IMR-90 (cell line): ENCODE measurements at regions not wholly inside any gene's neighbourhood (a gene's known extent, or its start where the extent isn't known, plus 50 kb on each side); places are given as distances from the start of the nearest gene placed in this dataset.

Source experiments
- ATAC-seq: fragments of 200-7000 bp; cut with Tn5 transposase; 2 replicates; pipeline ENCODE4 v1.9.1; 2020; ENCODE audit warnings: low read depth, mild to moderate bottlenecking, moderate library complexity
- BruUV-seq: library from RNA; stranded (reverse); fragments of 400-500 nt; replicated peaks from 2 replicates; lab custom pipeline; 2021; lab: Mats Ljungman, UMichigan
- CTCF ChIA-PET: fragments of 300-600 bp; formaldehyde crosslinking; extraction: SDS; loops from one replicate; lab custom pipeline; 2021; ENCODE audit warnings: antibody characterized with exemption; lab: Yijun Ruan, JAX
- POLR2A ChIA-PET: fragments of 300-600 bp; sonication (Branson Sonifier 250); formaldehyde crosslinking; loops from one replicate; lab custom pipeline; 2022; ENCODE audit warnings: antibody characterized with exemption; ENCODE audit not compliant: unreplicated experiment; lab: Charles Lee
- DNase-seq: peaks from one replicate; pipeline ENCODE4 v3.0.0; 2013
- H2AFZ ChIP-seq: replicated peaks from 2 replicates; pipeline ENCODE3; 2013; ENCODE audit warnings: low read length, mild to moderate bottlenecking; ENCODE audit not compliant: poor library complexity
- H2AK5ac ChIP-seq: 2 replicates; pipeline ENCODE4 v1.6.1; 2013; ENCODE audit warnings: low read depth, low read length, inconsistent platforms
- H2AK9ac ChIP-seq: replicated peaks from 2 replicates; pipeline ENCODE3; 2013; ENCODE audit warnings: mild to moderate bottlenecking, low read depth, low read length, moderate library complexity; ENCODE audit not compliant: poor library complexity
- H2BK120ac ChIP-seq: 2 replicates; pipeline ENCODE4 v1.6.1; 2013; ENCODE audit warnings: low read depth, low read length, inconsistent platforms
- H2BK15ac ChIP-seq: 3 replicates; pipeline ENCODE4 v1.6.1; 2013; ENCODE audit warnings: low read depth, low read length, inconsistent platforms
- H2BK20ac ChIP-seq: 2 replicates; pipeline ENCODE4 v1.6.1; 2013; ENCODE audit warnings: low read depth, mild to moderate bottlenecking, inconsistent platforms, low read length, moderate library complexity
- H2BK5ac ChIP-seq: 2 replicates; pipeline ENCODE4 v1.6.1; 2013; ENCODE audit warnings: mild to moderate bottlenecking, low read depth, low read length, inconsistent platforms; ENCODE audit not compliant: poor library complexity, severe bottlenecking
- H3K14ac ChIP-seq: replicated peaks from 2 replicates; pipeline ENCODE4 v1.6.1; 2013; ENCODE audit warnings: low read depth, low read length, inconsistent platforms
- H3K18ac ChIP-seq: 2 replicates; pipeline ENCODE4 v1.6.1; 2013; ENCODE audit warnings: low read depth, low read length, control low read depth
- H3K23ac ChIP-seq: 2 replicates; pipeline ENCODE4 v1.6.1; 2013; ENCODE audit warnings: low read depth, low read length, inconsistent platforms
- H3K27ac ChIP-seq: 2 replicates; pipeline ENCODE4 v1.5.1; 2013; ENCODE audit warnings: mild to moderate bottlenecking, control low read depth, low read length; ENCODE audit not compliant: insufficient read depth
- H3K27me3 ChIP-seq: 2 replicates; pipeline ENCODE4 v1.6.1; 2013; ENCODE audit warnings: low read length; ENCODE audit not compliant: control insufficient read depth, insufficient read depth
- H3K36me3 ChIP-seq: 2 replicates; pipeline ENCODE4 v1.6.1; 2013; ENCODE audit warnings: low read length, mixed read lengths; ENCODE audit not compliant: control insufficient read depth, insufficient read depth
- H3K4ac ChIP-seq: 2 replicates; pipeline ENCODE4 v1.6.1; 2013; ENCODE audit warnings: low read depth, low read length, inconsistent platforms
- H3K4me1 ChIP-seq: 2 replicates; pipeline ENCODE4 v1.6.1; 2013; ENCODE audit warnings: low read length, mixed read lengths; ENCODE audit not compliant: control insufficient read depth, insufficient read depth
- H3K4me2 ChIP-seq: 2 replicates; pipeline ENCODE4 v1.6.1; 2013; ENCODE audit warnings: low read depth, mild to moderate bottlenecking, control low read depth, low read length, moderate library complexity
- H3K4me3 ChIP-seq: 2 replicates; pipeline ENCODE4 v1.5.1; 2013; ENCODE audit warnings: low read depth, mild to moderate bottlenecking, control low read depth, low read length, moderate library complexity; ENCODE audit not compliant: insufficient read depth
- H3K56ac ChIP-seq: 2 replicates; pipeline ENCODE4 v1.6.1; 2013; ENCODE audit warnings: low read length, inconsistent platforms; ENCODE audit not compliant: insufficient read depth; ENCODE audit errors: extremely low read depth
- H3K79me1 ChIP-seq, 2 experiments: 2 replicates each; pipeline ENCODE4 v1.6.1; 2013; ENCODE audit warnings: low read length in 2 of 2, inconsistent platforms in 1 of 2, low read depth in 1 of 2
- H3K9ac ChIP-seq: 2 replicates; pipeline ENCODE4 v1.6.1; 2013; ENCODE audit warnings: low read depth, low read length, control low read depth
- H3K9me1 ChIP-seq: 2 replicates; pipeline ENCODE4 v1.6.1; 2013; ENCODE audit warnings: low read length, inconsistent platforms; ENCODE audit not compliant: insufficient read depth
- H3K9me3 ChIP-seq: 2 replicates; pipeline ENCODE4 v1.6.1; 2013; ENCODE audit warnings: low read length; ENCODE audit not compliant: control insufficient read depth, insufficient read depth
- H4K20me1 ChIP-seq: 2 replicates; pipeline ENCODE4 v1.6.1; 2013; ENCODE audit warnings: low read length, inconsistent platforms; ENCODE audit not compliant: insufficient read depth
- H4K5ac ChIP-seq: 2 replicates; pipeline ENCODE4 v1.6.1; 2013; ENCODE audit warnings: mild to moderate bottlenecking, low read depth, low read length, control low read depth
- H4K8ac ChIP-seq, 2 experiments: 2 replicates each; pipeline ENCODE4 v1.6.1; 2013; ENCODE audit warnings: low read depth in 2 of 2, low read length in 2 of 2, control low read depth in 1 of 2, inconsistent platforms in 1 of 2
- H4K91ac ChIP-seq: 2 replicates; pipeline ENCODE4 v1.6.1; 2013; ENCODE audit warnings: low read depth, low read length, inconsistent platforms; ENCODE audit not compliant: insufficient read depth
- FOS ChIP-seq: fragments of 150-350 bp; IDR thresholded peaks from 2 replicates; pipeline ENCODE4 v1.6.1; 2016; ENCODE audit warnings: low read depth, low read length
- MAZ ChIP-seq: IDR thresholded peaks from 2 replicates; pipeline ENCODE4 v1.6.1; 2012; ENCODE audit warnings: low read depth, mild to moderate bottlenecking, low read length, improper control_type of control experiment, moderate library complexity, borderline replicate concordance
- WGBS, 2 experiments: methylation state at CpG; one replicate each; pipeline versions ENCODE4 v1.1.5 to v1.1.7; 2013; ENCODE audit warnings: missing lambda C conversion rate in 2 of 2; ENCODE audit not compliant: insufficient read length in 1 of 2; ENCODE audit errors: extremely low coverage in 2 of 2; 5-methylcytosine and 5-hydroxymethylcytosine counted together
- dilution Hi-C: fragments of 300-500 bp; cut with HindIII; formaldehyde crosslinking; loops from one replicate; pipeline ENCODE4 v1.14.3; 2018; ENCODE audit warnings: low sequenced_read_pairs; ENCODE audit not compliant: unreplicated experiment
- in situ Hi-C: fragments of 300-500 bp; cut with MboI; formaldehyde crosslinking; loops from 3 replicates; pipeline ENCODE4 v1.14.3; 2019; ENCODE audit warnings: low sequenced_read_pairs, inconsistent platforms, mixed read lengths
- intact Hi-C: fragments of 100-400 bp; cut with micrococcal nuclease; formaldehyde crosslinking; loops from 2 replicates; pipeline ENCODE4 v1.10.0; 2022

GRCh38 chr12:34291001-34291400 is 268.7 kb downstream of the ALG10 start:
- no peak overlapping the region for H2BK120ac ChIP-seq
- ATAC-seq (no peak), DNase-seq (no peak)
- no peak overlapping the region for H3K14ac ChIP-seq
- H4K20me1 ChIP-seq: no peaks in the 10 kb centered on the region
- intact Hi-C loops (no loop called here), in situ Hi-C loops (no loop called here), dilution Hi-C loops (no loop called here)
- H4K8ac ChIP-seq: no peak overlapping the region
- H2BK20ac ChIP-seq: no peak overlapping the region
- H3K56ac ChIP-seq: no peak overlapping the region
- H3K4ac ChIP-seq: no peak overlapping the region
- H2BK15ac ChIP-seq: no peak overlapping the region
- ChIA-PET POLR2A (no interaction called here), CTCF (no interaction called here)
- H3K4me2 ChIP-seq: no peak overlapping the region
- no peak overlapping the region for H2AFZ ChIP-seq
- no peak overlapping the region for H3K9ac ChIP-seq
- WGBS, 2 experiments: 58% methylated on average over 7 of the region's 17 CpGs; no CpG with 5 or more reads in 1 of the 2 experiments
- no peak overlapping the region for H4K91ac ChIP-seq
- H2AK9ac ChIP-seq: no peak overlapping the region
- H3K27ac ChIP-seq: no peak overlapping the region
- H3K4me3 ChIP-seq: no peak overlapping the region
- no peaks in the 10 kb centered on the region for H3K36me3 ChIP-seq
- no TSS peak for BruUV-seq
- no peak overlapping the region for H2BK5ac ChIP-seq
- no peaks in the 10 kb centered on the region for H3K4me1 ChIP-seq
- no peaks in the 10 kb centered on the region for H3K27me3 ChIP-seq
- no peak for TF ChIP-seq FOS
- no peak for TF ChIP-seq MAZ
- H3K9me1 ChIP-seq: no peaks in the 10 kb centered on the region
- H3K18ac ChIP-seq: no peak overlapping the region
- no peak overlapping the region for H4K5ac ChIP-seq
- peaks cover 81% of the 10 kb centered on the region for H3K9me3 ChIP-seq
- H3K79me1 ChIP-seq: no peaks in the 10 kb centered on the region
- no peak overlapping the region for H3K23ac ChIP-seq
- no peak overlapping the region for H2AK5ac ChIP-seq
